GM12872 (cell line): ENCODE measurements at regions not wholly inside any gene's neighbourhood (a gene's known extent, or its start where the extent isn't known, plus 50 kb on each side); places are given as distances from the start of the nearest gene placed in this dataset.

Experiments
- CTCF ChIP-seq: IDR thresholded peaks from 3 replicates; pipeline ENCODE4 v1.5.1; 2011; ENCODE audit warnings: low read depth, mild to moderate bottlenecking, low read length, moderate library complexity; ENCODE audit not compliant: insufficient read depth

GRCh38 chr5:173475780-173476179 is 140.7 kb downstream of the BOD1 start:
- TF ChIP-seq CTCF, result no peak

- no peak for TF ChIP-seq CTCF
Measured at GRCh38 chr5:173474881-173475287, 141.6 kb downstream of the BOD1 start.

- no peak for TF ChIP-seq CTCF
Measured at GRCh38 chr5:173473288-173473687, 143.2 kb downstream of the BOD1 start.

GRCh38 chr5:173472784-173473278 is 143.6 kb downstream of the BOD1 start:
- TF ChIP-seq CTCF, result no peak

GRCh38 chr5:173472164-173472563 is 143.9 kb upstream of the STC2 start:
- no peak for TF ChIP-seq CTCF

- TF ChIP-seq CTCF, result no peak
Measured at GRCh38 chr5:173468821-173469251, 140.6 kb upstream of the STC2 start.

- TF ChIP-seq CTCF, result no peak
Measured at GRCh38 chr5:173466227-173466626, 138.0 kb upstream of the STC2 start.
